Kidney (tissue), 13 donors: ENCODE measurements at regions not wholly inside any gene's neighbourhood (a gene's known extent, or its start where the extent isn't known, plus 50 kb on each side); places are given as distances from the start of the nearest gene placed in this dataset.

Experiments
- DNase-seq, 5 donors: peaks; one replicate each; pipeline ENCODE4 v3.0.0-alpha.2; 2013 to 2020
- FAIRE-seq: peaks from 2 replicates; lab custom pipeline; 2012; peaks lifted over from hg19 to GRCh38; lab: Jason Lieb, UNC
- H3K27ac ChIP-seq, 2 donors: one replicate each; pipeline ENCODE4 v1.7.0; 2013; ENCODE audit warnings: low read depth in 2 of 2, low read length in 2 of 2, inconsistent platforms in 1 of 2
- H3K27me3 ChIP-seq: one replicate; pipeline ENCODE4 v1.7.1; 2013; ENCODE audit warnings: low read length, inconsistent platforms; ENCODE audit not compliant: control insufficient read depth, insufficient read depth
- H3K36me3 ChIP-seq, 3 donors: one replicate each; pipeline versions ENCODE4 v1.7.0 to v1.7.1; 2013; ENCODE audit warnings: low read length in 3 of 3, control low read depth in 1 of 3, inconsistent platforms in 1 of 3; ENCODE audit not compliant: insufficient read depth in 3 of 3, control insufficient read depth in 2 of 3
- H3K4me1 ChIP-seq, 3 donors: one replicate each; pipeline versions ENCODE4 v1.7.0 to v1.7.1; 2013; ENCODE audit warnings: low read length in 3 of 3, inconsistent platforms in 1 of 3, low read depth in 1 of 3; ENCODE audit not compliant: control insufficient read depth in 2 of 3, insufficient read depth in 2 of 3
- H3K4me3 ChIP-seq, 3 donors: one replicate each; pipeline versions ENCODE4 v1.7.0 to v1.8.1; 2013; ENCODE audit warnings: low read length in 3 of 3, control low read depth in 1 of 3, inconsistent platforms in 1 of 3
- H3K9ac ChIP-seq, 3 donors: one replicate each; pipeline versions ENCODE4 v1.7.0 to v1.7.1; 2013; ENCODE audit warnings: low read length in 3 of 3, control low read depth in 1 of 3, inconsistent platforms in 1 of 3
- H3K9me3 ChIP-seq, 3 donors: one replicate each; pipeline versions ENCODE4 v1.7.0 to v1.7.1; 2013; ENCODE audit warnings: low read length in 3 of 3, control low read depth in 1 of 3, inconsistent platforms in 1 of 3; ENCODE audit not compliant: control insufficient read depth in 2 of 3, insufficient read depth in 1 of 3
- CTCF ChIP-seq: IDR thresholded peaks from 3 replicates; pipeline ENCODE4 v1.5.1; 2012; ENCODE audit warnings: mild to moderate bottlenecking, moderate library complexity, borderline replicate concordance; ENCODE audit not compliant: insufficient read depth; ENCODE audit errors: extremely low read depth
- intact Hi-C: fragments of 100-400 bp; cut with DNase I; formaldehyde crosslinking; loops from one replicate; pipeline ENCODE4 v1.11.1; 2022
- donor health status: control.
- donor health status: control.
- donor health status: control.
- donor health status: control.
- donor health status: control.
- donor health status: DM: yes; HTN: yes; CAD: no.
- donor health status: Normal renal cell carcinoma (clear cell type).

DNA sequence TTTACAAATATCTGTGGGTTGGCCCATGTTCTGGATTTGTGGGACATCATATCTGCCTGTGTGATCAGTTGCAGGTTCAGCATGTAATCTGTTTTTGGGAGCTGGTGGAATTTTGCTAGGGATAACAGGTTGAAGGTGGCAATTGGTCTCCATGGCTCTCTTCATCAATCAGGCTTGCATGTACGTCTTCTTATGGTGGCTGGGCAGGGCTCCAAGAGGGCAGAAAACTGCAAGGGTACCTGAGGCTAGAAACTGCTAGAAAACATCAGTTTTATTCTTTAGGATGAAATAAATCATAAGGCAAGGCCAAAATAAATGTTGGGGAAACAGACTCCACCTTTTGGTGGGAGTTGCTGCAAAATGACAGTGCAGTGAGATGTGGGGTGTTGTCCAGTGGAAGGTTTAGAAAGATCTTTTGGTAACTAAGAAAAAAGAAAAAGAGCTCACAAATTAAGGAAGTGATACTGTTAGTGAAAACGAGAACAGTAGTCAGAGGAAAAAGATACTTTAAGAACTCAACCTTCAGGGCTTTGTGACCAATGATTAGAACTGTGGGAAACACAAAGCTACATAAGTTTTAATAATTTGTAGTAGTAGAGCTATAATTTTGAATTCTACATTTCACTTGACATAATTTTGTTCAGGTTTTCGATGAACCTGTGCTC is 300.7 kb upstream of the IZUMO3 start:
- DNase-seq (no peak), FAIRE-seq (no peak)
- no peak overlapping the region for H3K27ac ChIP-seq
- H3K9me3 ChIP-seq: no peaks in the 10 kb centered on the region
- no peak for TF ChIP-seq CTCF
- no peak overlapping the region for H3K9ac ChIP-seq
- no peaks in the 10 kb centered on the region for H3K27me3 ChIP-seq
- no peaks in the 10 kb centered on the region for H3K36me3 ChIP-seq
- no peaks in the 10 kb centered on the region for H3K4me1 ChIP-seq
- H3K4me3 ChIP-seq: no peak overlapping the region
- intact Hi-C loops: no loop called here

GRCh38 chr9:24844217-24844616 is 298.5 kb upstream of the IZUMO3 start:
- DNase-seq: no peak

DNA sequence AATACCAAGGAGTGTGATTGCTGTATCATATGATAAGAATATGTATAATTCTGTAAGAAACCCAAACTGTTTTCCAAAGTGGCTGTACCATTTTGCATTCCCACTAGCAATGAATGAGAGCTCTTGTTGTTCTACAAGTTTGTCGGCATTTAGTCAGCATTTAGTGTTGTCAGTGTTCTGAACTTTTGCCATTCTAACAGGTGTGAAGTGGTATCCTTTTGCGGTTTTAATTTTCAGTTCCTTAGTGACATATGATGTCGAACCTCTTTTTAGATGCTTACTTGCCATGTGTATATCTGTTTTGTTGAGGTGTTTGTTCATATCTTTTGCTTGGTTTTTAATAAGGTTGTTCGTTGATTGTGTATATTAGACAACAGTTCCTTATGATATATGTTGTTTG is 296.3 kb upstream of the IZUMO3 start:
- Histone ChIP-seq H3K27ac (no peak overlapping the region), H3K4me1 (no peaks in the 10 kb centered on the region), H3K9me3 (no peaks in the 10 kb centered on the region), H3K36me3 (no peaks in the 10 kb centered on the region), H3K27me3 (no peaks in the 10 kb centered on the region), H3K4me3 (no peak overlapping the region), H3K9ac (no peak overlapping the region)
- intact Hi-C loops: no loop called here
- DNase-seq: no peak
- FAIRE-seq: no peak
- no peak for TF ChIP-seq CTCF

More at GRCh38 chr9:24844217-24844616, 298.5 kb upstream of the IZUMO3 start:
- Histone ChIP-seq H3K36me3 (no peaks in the 10 kb centered on the region), H3K4me3 (no peak overlapping the region), H3K9me3 (no peaks in the 10 kb centered on the region), H3K4me1 (no peaks in the 10 kb centered on the region), H3K9ac (no peak overlapping the region), H3K27ac (no peak overlapping the region), H3K27me3 (no peaks in the 10 kb centered on the region)
- no peak for TF ChIP-seq CTCF
- FAIRE-seq: no peak
- intact Hi-C loops: no loop called here

DNA sequence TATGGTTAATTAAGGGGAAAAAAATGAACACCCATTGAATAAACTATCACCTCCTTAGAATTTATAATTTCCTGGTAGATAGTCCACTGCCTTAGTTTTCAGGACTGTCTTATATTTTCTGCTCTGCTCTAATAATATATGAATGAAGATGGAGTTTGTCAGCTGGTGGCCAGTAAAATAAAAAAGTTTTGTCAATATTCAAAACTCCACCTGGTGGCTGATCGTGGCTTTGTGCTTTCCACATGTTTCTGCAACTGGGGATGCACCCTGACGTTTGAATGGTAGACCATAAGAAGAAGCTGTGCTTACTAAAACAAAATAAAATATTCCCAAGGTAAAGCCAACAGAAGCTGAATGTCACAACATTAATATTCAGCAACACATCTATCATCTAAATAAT is 286.6 kb upstream of the IZUMO3 start:
- TF ChIP-seq CTCF: no peak

More for the DNA sequence above, 286.6 kb upstream of the IZUMO3 start:
- no peaks in the 10 kb centered on the region for H3K36me3 ChIP-seq
- intact Hi-C loops: no loop called here
- H3K9me3 ChIP-seq: no peaks in the 10 kb centered on the region
- DNase-seq (peak in 1 of 5 donors; percentile 2), FAIRE-seq (no peak)
- no peak overlapping the region for H3K9ac ChIP-seq
- H3K27me3 ChIP-seq: no peaks in the 10 kb centered on the region
- H3K4me3 ChIP-seq: no peak overlapping the region
- H3K27ac ChIP-seq: no peak overlapping the region
- no peaks in the 10 kb centered on the region for H3K4me1 ChIP-seq
